GM12864 (cell line): ENCODE measurements at regions not wholly inside any gene's neighbourhood (a gene's known extent, or its start where the extent isn't known, plus 50 kb on each side); places are given as distances from the start of the nearest gene placed in this dataset.
"Not testable (repeated sequence)": the region's sequence is repeated elsewhere in the genome, so short reads cannot be mapped to it uniquely, and the experiment has no call there.

Source experiments
- DNase-seq: peaks from one replicate; pipeline ENCODE4 v3.0.0-alpha.2; 2011; ENCODE audit warnings: low read depth
- H3K4me3 ChIP-seq: 2 replicates; pipeline ENCODE4 v1.5.1; 2011; ENCODE audit warnings: mild to moderate bottlenecking, low read depth, low read length, control low read depth
- TF ChIP-seq, protein P1 (sequence below): IDR thresholded peaks from 2 replicates; pipeline ENCODE4 v1.5.1; 2011; ENCODE audit warnings: low read depth, mild to moderate bottlenecking, moderate library complexity, low read length, control low read depth, inconsistent platforms; ENCODE audit errors: missing control alignments

DNA sequence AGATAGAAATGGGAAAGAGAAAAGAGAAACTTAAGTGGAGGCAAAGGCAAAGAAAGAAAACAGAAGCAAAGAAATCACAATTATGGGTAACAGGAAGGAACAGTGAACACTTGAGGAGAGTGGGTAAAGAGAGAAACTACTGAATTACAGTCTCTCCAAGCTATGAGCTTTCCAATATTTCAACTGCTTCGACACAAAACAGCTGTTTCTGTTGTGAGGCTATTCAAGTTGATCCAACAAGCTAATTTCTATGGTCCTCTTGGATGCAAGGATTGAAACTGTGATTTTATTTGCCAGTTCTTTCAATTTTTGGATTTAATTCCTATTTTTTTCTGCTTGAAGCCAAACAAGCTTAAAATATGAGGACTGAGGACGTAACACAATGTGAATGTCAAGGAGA lies 80.5 kb upstream of the ADGRA3 start:
- TF ChIP-seq, protein P1, sequence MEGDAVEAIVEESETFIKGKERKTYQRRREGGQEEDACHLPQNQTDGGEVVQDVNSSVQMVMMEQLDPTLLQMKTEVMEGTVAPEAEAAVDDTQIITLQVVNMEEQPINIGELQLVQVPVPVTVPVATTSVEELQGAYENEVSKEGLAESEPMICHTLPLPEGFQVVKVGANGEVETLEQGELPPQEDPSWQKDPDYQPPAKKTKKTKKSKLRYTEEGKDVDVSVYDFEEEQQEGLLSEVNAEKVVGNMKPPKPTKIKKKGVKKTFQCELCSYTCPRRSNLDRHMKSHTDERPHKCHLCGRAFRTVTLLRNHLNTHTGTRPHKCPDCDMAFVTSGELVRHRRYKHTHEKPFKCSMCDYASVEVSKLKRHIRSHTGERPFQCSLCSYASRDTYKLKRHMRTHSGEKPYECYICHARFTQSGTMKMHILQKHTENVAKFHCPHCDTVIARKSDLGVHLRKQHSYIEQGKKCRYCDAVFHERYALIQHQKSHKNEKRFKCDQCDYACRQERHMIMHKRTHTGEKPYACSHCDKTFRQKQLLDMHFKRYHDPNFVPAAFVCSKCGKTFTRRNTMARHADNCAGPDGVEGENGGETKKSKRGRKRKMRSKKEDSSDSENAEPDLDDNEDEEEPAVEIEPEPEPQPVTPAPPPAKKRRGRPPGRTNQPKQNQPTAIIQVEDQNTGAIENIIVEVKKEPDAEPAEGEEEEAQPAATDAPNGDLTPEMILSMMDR: no peak
- no peak overlapping the region for H3K4me3 ChIP-seq
- DNase-seq: no peak

DNA sequence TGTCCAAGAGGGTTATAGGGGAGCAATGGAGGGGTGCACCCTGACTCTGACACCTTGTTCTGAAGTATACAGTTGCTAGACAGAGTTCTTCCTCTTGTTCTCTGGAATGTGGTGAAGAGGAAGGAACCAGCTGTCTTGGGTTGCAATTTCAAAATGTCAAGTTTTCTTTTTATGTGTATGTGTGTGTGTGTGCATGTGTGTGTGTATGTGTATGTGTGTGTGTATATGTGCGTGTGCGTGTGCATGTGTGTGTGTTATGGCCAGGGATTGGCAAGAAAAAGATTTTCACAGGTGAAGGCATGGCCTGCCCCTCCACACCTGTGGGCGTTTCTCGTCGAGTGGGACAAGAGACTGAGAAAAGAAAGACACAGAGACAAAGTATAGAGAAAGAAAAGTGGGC lies 81.6 kb upstream of the ADGRA3 start:
- no peak for DNase-seq
- no peak overlapping the region for H3K4me3 ChIP-seq

DNA sequence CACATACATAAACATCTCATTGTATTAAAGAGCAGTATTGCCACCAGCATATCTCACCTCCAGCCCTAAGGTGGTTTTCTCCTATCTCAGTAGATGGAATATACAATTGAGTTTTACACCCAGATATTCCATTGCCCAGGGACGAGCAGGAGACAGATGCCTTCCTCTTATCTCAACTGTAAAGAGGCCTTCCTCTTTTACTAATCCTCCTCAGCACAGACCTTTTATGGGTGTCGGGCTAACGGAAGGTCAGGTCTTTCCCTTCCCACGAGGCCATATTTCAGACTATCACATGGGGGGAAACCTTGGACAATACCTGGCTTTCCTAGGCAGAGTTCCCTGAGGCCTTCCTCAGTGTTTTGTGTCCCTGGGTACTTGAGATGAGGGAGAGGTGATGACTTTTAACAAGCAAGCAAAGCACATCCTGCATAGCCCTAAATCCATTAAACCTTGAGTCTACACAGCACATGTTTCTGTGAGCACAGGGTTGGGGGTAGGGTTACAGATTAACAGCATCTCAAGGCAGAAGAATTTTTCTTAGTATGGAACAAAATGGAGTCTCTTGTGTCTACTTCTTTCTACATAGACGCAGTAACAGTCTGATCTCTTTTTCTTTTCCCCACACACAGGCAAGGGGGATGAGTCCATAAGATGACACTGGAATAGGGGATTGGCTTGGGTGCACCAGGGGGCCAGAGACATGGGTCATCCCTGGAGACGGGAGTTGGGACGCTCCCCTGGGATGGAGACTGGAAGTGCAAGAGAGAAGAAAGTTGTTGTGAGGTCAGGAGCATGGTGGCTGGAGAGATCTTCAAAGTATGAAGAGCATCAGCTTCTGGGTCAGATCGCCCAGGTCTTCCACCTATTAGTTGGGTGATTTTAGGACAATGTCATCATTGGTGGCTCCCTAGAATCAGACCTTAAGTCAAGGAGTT lies 82.5 kb upstream of the ADGRA3 start:
- not testable (repeated sequence) for H3K4me3 ChIP-seq, DNase-seq

More for the DNA sequence above, 81.6 kb upstream of the ADGRA3 start:
- TF ChIP-seq, protein P1: no peak

DNA sequence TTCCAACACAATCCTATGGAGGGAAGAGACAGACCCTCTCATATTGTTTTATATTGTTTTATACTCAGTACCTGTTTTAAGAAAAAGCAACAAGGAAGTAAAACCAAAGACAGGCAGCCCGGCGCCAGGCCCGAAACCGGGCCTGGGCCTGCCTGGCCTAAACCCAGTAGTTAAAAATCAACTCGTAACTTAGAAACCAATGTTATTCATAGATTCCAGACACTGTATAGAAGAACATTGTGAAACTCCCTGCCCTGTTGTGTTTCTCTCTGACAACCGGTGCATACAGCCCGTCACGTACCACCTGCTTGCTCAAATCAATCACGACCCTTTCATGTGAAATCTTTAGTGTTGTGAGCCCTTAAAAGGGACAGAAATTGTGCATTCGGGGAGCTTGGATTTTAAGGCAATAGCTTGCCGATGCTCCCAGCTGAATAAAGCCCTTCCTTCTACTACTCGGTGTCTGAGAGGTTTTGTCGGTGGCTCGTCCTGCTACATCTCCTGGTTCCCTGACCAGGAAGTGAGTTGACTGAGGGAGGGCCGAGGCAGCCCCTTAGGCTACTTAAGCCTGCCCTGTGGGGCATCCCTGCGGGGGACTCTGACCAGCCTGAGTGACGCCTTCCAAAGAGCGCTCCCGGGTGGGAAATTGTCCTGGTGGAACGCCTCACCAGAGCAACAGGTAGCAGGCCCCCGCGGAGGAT lies 83.5 kb upstream of the ADGRA3 start:
- H3K4me3 ChIP-seq, DNase-seq: not testable (repeated sequence)

DNA sequence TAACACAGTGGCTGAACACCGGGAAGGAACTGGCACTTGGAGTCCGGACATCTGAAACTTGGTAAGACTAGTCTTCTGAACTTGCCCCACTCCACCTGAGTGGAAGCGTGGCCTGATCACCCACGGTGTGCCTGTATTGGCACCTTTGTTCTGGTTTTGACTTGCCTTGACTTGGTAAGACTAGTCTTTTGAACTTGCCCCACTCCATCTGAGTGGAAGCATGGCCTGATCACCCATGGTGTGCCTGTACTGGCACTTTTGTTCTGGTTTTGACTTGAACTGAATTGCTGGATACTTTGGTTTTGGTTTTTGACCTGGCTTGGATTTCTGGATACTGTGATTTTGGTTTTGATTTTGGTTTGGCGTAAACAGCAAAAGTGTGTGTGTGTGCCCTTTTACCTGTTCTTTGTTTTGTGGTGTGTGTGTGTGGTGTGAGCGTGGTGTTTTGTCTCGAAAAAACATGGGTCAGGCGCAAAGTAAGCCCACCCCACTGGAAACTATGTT lies 84.1 kb upstream of the ADGRA3 start:
- not testable (repeated sequence) for H3K4me3 ChIP-seq, DNase-seq

DNA sequence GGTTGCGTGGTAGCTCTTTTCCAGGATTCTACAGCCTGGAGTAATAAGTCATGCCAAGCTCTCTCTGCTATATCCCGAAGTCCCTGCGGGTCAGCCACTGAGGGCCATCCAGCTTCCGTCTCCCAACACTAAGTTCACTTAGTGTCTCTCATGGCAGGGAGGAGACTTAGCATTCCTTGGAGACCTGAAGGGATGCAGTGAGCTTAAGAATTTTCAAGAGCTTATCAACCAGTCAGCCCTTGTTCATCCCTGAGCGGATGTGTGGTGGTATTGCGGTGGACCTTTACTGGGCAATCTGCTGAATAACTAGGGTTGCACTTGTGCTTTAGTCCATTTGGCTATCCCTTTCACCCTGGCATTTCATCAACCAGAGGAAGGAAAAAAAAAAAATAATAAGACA lies 85.8 kb upstream of the ADGRA3 start:
- not testable (repeated sequence) for DNase-seq, H3K4me3 ChIP-seq

DNA sequence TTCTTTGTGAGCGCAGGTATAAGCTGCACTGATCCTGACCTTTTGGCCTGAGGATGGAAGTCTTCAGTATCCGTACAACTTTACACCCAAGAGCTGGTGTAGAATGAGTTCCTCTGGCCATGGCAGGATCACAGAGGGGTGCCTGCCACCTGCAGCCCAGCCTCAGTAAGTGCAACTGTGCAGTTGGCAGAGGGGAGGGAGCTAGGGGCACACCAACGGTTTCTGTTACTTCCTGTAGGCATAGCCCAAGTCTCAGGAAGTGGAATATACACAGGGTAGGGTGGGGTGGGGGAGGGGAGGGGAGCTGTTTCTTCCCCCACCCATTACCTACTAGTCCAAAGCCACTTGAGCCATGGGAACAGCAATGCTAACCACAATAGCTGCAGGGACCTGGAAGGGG lies 85.4 kb upstream of the GBA3 start:
- H3K4me3 ChIP-seq: no peak overlapping the region
- TF ChIP-seq, protein P1: peak; percentile 20
- no peak for DNase-seq

DNA sequence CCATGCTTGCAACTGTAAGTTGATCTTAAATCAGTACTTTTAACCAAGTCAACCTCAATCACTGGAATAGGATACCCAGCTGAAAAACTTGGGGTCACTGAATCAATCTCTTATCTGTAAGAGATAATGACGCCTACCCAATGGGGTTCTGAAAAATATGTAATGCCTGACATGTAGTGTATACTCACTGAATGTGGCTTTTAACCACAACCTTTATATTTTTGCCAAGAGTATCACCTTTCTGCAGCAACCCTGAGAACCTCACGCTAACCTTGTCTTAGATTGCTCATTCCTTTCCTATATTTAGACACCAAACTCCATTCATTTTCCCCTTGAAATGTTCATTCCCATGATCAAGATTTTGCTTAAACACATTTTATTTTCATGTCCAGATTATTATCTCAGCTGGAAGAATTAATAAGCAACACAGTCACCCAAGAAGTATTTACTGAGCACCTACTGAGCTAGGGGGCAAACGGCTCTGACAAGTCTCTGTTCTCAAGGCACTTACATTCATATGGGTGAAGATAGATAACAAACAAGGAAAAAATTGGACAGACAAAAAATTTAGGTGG lies 82.7 kb upstream of the GBA3 start:
- H3K4me3 ChIP-seq: not testable (repeated sequence)

DNA sequence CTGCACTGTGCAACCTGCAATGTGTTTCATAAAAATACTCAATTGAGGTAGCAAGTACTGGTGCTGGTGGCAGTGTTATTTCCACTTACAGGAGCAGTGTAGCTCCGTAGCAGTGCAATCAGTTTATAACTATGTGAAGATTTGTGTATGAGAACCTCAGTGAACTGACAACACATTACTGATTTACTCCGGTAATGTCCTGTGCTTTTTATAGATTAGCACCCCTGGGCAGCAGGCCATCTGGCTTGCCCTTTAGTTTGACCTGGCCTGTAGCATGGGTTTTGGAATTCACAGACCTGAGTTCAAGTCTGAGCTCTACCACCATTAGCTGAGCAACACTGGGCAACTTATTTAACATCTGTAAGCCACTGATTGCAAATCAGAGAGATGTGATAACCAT lies 78.6 kb upstream of the GBA3 start:
- TF ChIP-seq, protein P1: no peak
- no peak for DNase-seq
- H3K4me3 ChIP-seq: no peak overlapping the region

More for the DNA sequence above, 82.7 kb upstream of the GBA3 start:
- not testable (repeated sequence) for DNase-seq
